SU-DHL-6 (cell line): ENCODE measurements at regions not wholly inside any gene's neighbourhood (a gene's known extent, or its start where the extent isn't known, plus 50 kb on each side); places are given as distances from the start of the nearest gene placed in this dataset.

Source experiments
- CTCF ChIP-seq: fragments of 200-600 bp; sonication (generic); IDR thresholded peaks from one replicate; pipeline ENCODE4 v1.5.1; 2017; ENCODE audit warnings: antibody characterized with exemption, mild to moderate bottlenecking, low read length, moderate library complexity; ENCODE audit not compliant: insufficient read depth, poor library complexity, severe bottlenecking
- EZH2phosphoT487 ChIP-seq: fragments of 200-600 bp; sonication (generic), shearing (Covaris generic); conservative IDR thresholded peaks from 2 replicates; pipeline ENCODE4 v1.6.1; 2018; ENCODE audit warnings: mild to moderate bottlenecking, antibody characterized with exemption, low read length, moderate library complexity, mixed read lengths

GRCh38 chr1:67601955-67602354 lies 83.0 kb upstream of the GADD45A start:
- TF ChIP-seq CTCF: no peak
- TF ChIP-seq EZH2phosphoT487: no peak
